AG04450 (cell line): ENCODE measurements at regions not wholly inside any gene's neighbourhood (a gene's known extent, or its start where the extent isn't known, plus 50 kb on each side); places are given as distances from the start of the nearest gene placed in this dataset.

Experiments
- CTCF ChIA-PET: fragments of 300-600, 350-600 bp; formaldehyde crosslinking; extraction: SDS; loops from one replicate; lab custom pipeline; 2022; ENCODE audit warnings: antibody characterized with exemption, inconsistent platforms; lab: Charles Lee
- POLR2A ChIA-PET: fragments of 350-600 bp; formaldehyde crosslinking; extraction: SDS; loops from one replicate; lab custom pipeline; 2021; ENCODE audit warnings: antibody characterized with exemption, inconsistent platforms; lab: Yijun Ruan, JAX
- DNase-seq: peaks from one replicate; pipeline ENCODE4 v3.0.0-alpha.2; 2011; ENCODE audit warnings: low read depth, low spot score
- H3K27ac ChIP-seq: one replicate; pipeline ENCODE4 v1.5.1; 2012; ENCODE audit warnings: low read depth, low read length, control low read depth
- H3K27me3 ChIP-seq: one replicate; pipeline ENCODE4 v1.6.0; 2012; ENCODE audit warnings: low read length; ENCODE audit not compliant: control insufficient read depth, insufficient read depth
- H3K4me3 ChIP-seq: 2 replicates; pipeline ENCODE4 v1.5.1; 2011; ENCODE audit warnings: mild to moderate bottlenecking, low read depth, low read length, control low read depth
- H3K9me3 ChIP-seq: 2 replicates; pipeline ENCODE4 v1.5.1; 2012; ENCODE audit warnings: low read length; ENCODE audit not compliant: control insufficient read depth, insufficient read depth
- TF ChIP-seq, protein P1 (sequence below): IDR thresholded peaks from 2 replicates; pipeline ENCODE4 v1.5.1; 2011; ENCODE audit warnings: low read depth, low read length, control low read depth, inconsistent platforms

- POLR2A ChIA-PET = no interaction called here
Observed at GRCh38 chr19:46928951-46929350, 68.2 kb downstream of the ARHGAP35 start.

GRCh38 chr19:46931202-46931601, 70.4 kb downstream of the ARHGAP35 start:
- no peaks in the 10 kb centered on the region for H3K9me3 ChIP-seq
- DNase-seq = no peak
- H3K27ac ChIP-seq = no peak overlapping the region
- ChIA-PET CTCF (interaction anchor here (0.6 to 0.9 kb wide), 2 partner anchors 15 to 82 kb away, joined by 3 to 4 read pairs; no protein-coding TSS in a partner anchor), POLR2A (no interaction called here)
- TF ChIP-seq, protein P1, sequence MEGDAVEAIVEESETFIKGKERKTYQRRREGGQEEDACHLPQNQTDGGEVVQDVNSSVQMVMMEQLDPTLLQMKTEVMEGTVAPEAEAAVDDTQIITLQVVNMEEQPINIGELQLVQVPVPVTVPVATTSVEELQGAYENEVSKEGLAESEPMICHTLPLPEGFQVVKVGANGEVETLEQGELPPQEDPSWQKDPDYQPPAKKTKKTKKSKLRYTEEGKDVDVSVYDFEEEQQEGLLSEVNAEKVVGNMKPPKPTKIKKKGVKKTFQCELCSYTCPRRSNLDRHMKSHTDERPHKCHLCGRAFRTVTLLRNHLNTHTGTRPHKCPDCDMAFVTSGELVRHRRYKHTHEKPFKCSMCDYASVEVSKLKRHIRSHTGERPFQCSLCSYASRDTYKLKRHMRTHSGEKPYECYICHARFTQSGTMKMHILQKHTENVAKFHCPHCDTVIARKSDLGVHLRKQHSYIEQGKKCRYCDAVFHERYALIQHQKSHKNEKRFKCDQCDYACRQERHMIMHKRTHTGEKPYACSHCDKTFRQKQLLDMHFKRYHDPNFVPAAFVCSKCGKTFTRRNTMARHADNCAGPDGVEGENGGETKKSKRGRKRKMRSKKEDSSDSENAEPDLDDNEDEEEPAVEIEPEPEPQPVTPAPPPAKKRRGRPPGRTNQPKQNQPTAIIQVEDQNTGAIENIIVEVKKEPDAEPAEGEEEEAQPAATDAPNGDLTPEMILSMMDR = no peak
- H3K27me3 ChIP-seq = no peaks in the 10 kb centered on the region
- H3K4me3 ChIP-seq = no peak overlapping the region

More at GRCh38 chr19:46928951-46929350, 68.2 kb downstream of the ARHGAP35 start:
- H3K4me3 ChIP-seq = no peak overlapping the region
- no peak for DNase-seq
- H3K27ac ChIP-seq = no peak overlapping the region
- H3K9me3 ChIP-seq = no peaks in the 10 kb centered on the region
- TF ChIP-seq, protein P1 = peak; percentile 40
- CTCF ChIA-PET = interaction anchor here (0.8 to 3.5 kb wide), 3 partner anchors 52 to 84 kb away, joined by 4 to 19 read pairs (median 6); no protein-coding TSS in a partner anchor
- no peaks in the 10 kb centered on the region for H3K27me3 ChIP-seq

- TF ChIP-seq, protein P1 = no peak
- Histone ChIP-seq H3K27ac (no peak overlapping the region), H3K4me3 (no peak overlapping the region), H3K9me3 (no peaks in the 10 kb centered on the region), H3K27me3 (no peaks in the 10 kb centered on the region)
- no peak for DNase-seq
- CTCF ChIA-PET = interaction anchor here (1.1 kb wide), 1 partner anchor 60 kb away, joined by 3 read pairs; no protein-coding TSS in a partner anchor
- POLR2A ChIA-PET = interaction anchor here (1.2 kb wide), 1 partner anchor 33 kb away, joined by 8 read pairs; no protein-coding TSS in a partner anchor
Observed at GRCh38 chr19:46932346-46932745, 71.5 kb downstream of the ARHGAP35 start.

DNA sequence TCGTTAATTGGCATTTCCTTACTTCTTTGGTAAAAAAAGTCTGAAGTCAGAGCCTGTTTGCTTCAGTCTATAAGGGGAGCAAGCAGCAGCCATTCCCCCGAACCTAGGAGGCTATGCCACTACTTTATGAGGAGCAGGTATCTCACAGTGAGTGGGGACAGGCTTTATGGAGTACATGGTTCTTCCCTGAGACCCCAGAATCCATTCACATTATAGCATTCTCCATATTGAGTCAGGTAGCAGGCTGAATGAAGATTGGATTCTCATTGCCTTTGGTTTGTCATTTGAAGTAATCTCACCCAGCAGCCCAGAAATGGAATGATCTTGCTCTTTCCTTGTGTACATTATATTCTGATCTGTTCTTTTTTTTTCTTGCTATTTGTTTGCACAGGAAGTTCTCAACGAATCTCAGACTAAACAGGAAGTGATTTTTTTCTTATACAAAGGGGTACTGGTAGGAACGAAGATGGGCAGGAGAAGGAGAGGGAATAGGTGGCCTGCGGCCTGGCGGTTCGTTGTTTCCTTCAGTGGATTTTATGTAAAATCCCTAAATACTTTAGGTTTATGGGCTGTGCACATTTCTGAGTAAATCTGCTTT, 74.4 kb downstream of the ARHGAP35 start:
- no peaks in the 10 kb centered on the region for H3K27me3 ChIP-seq
- H3K27ac ChIP-seq = no peak overlapping the region
- H3K9me3 ChIP-seq = no peaks in the 10 kb centered on the region
- DNase-seq = no peak
- CTCF ChIA-PET = interaction anchor here (0.6 kb wide), 1 partner anchor 63 kb away, joined by 3 read pairs; no protein-coding TSS in a partner anchor
- TF ChIP-seq, protein P1 = no peak
- POLR2A ChIA-PET = no interaction called here
- no peak overlapping the region for H3K4me3 ChIP-seq

GRCh38 chr19:46943150-46943946, 76.3 kb upstream of the NPAS1 start:
- no peak overlapping the region for H3K27ac ChIP-seq

More at GRCh38 chr19:46943150-46943946, 76.3 kb upstream of the NPAS1 start:
- H3K4me3 ChIP-seq = no peak overlapping the region
- ChIA-PET CTCF (interaction anchor here (1.2 kb wide), 1 partner anchor 70 kb away, joined by 4 read pairs; no protein-coding TSS in a partner anchor), POLR2A (no interaction called here)
- no peaks in the 10 kb centered on the region for H3K9me3 ChIP-seq
- no peak for DNase-seq
- TF ChIP-seq, protein P1 = no peak
- H3K27me3 ChIP-seq = no peaks in the 10 kb centered on the region
